ENCODE measurements at regions not wholly inside any gene's neighbourhood (a gene's known extent, or its start where the extent isn't known, plus 50 kb on each side); places are given as distances from the start of the nearest gene placed in this dataset.

DNA sequence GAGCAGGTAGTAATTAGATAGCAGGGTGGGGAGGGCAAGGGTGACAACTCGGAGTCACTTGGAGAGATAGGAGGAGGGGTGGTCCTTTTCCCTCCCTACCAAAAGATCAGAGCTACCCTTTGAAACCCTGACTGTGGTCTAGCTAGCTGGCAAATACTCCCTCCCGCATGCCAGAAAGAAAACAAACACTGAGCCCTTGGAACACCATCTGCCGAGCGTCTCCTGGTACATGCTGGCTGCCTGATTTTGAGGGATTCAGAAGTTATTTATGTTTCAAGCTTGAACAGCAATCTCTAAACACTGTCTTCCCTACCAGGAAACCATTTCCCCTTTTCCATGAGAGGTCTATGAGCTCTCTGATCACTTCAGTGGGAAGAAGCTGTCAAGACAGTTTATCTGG, 291.6 kb upstream of the CFAP20DC start:
- no peak for DNase-seq (ENCODE audit: low spot score)
- in situ Hi-C loops (cut with MboI; ENCODE audit: low sequenced_read_pairs, unreplicated experiment) = no loop called here
- TF ChIP-seq, protein P1, sequence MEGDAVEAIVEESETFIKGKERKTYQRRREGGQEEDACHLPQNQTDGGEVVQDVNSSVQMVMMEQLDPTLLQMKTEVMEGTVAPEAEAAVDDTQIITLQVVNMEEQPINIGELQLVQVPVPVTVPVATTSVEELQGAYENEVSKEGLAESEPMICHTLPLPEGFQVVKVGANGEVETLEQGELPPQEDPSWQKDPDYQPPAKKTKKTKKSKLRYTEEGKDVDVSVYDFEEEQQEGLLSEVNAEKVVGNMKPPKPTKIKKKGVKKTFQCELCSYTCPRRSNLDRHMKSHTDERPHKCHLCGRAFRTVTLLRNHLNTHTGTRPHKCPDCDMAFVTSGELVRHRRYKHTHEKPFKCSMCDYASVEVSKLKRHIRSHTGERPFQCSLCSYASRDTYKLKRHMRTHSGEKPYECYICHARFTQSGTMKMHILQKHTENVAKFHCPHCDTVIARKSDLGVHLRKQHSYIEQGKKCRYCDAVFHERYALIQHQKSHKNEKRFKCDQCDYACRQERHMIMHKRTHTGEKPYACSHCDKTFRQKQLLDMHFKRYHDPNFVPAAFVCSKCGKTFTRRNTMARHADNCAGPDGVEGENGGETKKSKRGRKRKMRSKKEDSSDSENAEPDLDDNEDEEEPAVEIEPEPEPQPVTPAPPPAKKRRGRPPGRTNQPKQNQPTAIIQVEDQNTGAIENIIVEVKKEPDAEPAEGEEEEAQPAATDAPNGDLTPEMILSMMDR (IDR thresholded peaks at IDR 0.05; ENCODE audit: borderline replicate concordance, control extremely low read depth, extremely low read depth, insufficient read depth, missing control alignments) = no peak

DNA sequence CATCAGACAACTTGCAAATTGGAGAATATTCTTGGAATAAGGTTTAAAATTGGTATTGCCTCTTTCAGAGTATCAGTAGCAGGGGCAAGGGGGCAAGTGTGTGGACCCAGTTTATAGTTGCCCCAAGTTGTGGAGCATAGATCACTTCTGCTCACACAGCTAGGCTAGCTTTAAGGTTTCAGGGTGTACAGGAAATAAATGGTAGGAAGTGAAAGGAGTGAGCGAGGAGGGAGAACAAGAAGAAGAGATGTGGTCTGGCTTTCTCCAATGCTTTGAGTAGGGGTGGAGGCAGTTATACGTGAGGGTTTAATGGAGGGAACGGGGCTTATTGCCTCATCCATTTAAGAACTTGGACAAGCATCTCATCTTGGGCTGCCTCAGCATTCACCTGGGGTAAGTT, 290.0 kb upstream of the CFAP20DC start:
- DNase-seq (ENCODE audit: low spot score) = no peak
- TF ChIP-seq, protein P1 (IDR thresholded peaks at IDR 0.05; ENCODE audit: borderline replicate concordance, control extremely low read depth, extremely low read depth, insufficient read depth, missing control alignments) = no peak
- in situ Hi-C loops (cut with MboI; ENCODE audit: low sequenced_read_pairs, unreplicated experiment) = no loop called here

GRCh38 chr3:59338934-59339333, 289.1 kb upstream of the CFAP20DC start:
- in situ Hi-C loops (cut with MboI; ENCODE audit: low sequenced_read_pairs, unreplicated experiment) = no loop called here
- no peak for DNase-seq (ENCODE audit: low spot score)
- TF ChIP-seq, protein P1 (IDR thresholded peaks at IDR 0.05; ENCODE audit: borderline replicate concordance, control extremely low read depth, extremely low read depth, insufficient read depth, missing control alignments) = no peak

DNA sequence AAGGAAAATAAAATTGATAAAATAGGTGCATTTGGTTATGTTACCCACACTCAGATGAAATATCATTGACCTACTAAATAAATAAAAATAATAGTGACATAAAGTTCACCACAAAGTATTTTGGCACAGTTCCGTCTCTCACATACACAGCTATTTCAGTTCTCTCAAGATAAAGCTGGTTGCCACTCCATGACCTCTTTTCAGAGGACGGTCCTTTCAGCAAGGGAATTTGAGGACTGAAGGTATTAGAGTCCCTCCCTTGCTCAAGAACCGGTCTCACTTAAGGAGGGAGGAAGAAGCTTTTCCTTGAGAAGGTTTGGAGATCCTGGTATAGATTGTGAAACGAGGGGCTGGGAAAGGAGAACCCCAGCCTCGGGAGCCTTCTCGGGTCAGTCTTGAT, 285.5 kb upstream of the CFAP20DC start:
- in situ Hi-C loops (cut with MboI; ENCODE audit: low sequenced_read_pairs, unreplicated experiment) = no loop called here
- DNase-seq (ENCODE audit: low spot score) = no peak
- TF ChIP-seq, protein P1 (IDR thresholded peaks at IDR 0.05; ENCODE audit: borderline replicate concordance, control extremely low read depth, extremely low read depth, insufficient read depth, missing control alignments) = no peak

GRCh38 chr3:59334585-59334984, 284.8 kb upstream of the CFAP20DC start:
- DNase-seq (ENCODE audit: low spot score) = no peak

DNA sequence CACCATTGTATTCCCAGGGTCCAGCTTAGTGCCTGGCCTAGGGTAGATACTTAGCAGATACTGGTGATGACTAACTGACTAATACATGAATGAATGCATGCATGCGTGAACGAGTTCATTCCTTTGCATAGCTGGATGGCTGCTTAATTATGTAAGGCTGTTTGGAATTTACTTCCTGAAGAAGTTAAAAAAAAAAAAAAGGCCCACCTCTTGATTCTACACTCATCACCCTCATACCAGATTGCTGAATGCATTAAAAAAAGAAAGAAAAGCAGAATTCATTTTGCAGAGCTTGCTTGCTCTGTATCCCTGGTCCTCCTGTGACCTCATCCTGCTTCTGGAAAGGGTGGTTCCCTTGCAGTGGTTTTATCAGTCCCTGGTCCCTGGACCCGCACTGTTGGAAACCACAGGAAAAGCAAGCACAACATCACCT, 277.6 kb upstream of the CFAP20DC start:
- in situ Hi-C loops (cut with MboI; ENCODE audit: low sequenced_read_pairs, unreplicated experiment) = no loop called here
- no peak for DNase-seq (ENCODE audit: low spot score)
- TF ChIP-seq, protein P1 (IDR thresholded peaks at IDR 0.05; ENCODE audit: borderline replicate concordance, control extremely low read depth, extremely low read depth, insufficient read depth, missing control alignments) = no peak

More at GRCh38 chr3:59334585-59334984, 284.8 kb upstream of the CFAP20DC start:
- TF ChIP-seq, protein P1 (IDR thresholded peaks at IDR 0.05; ENCODE audit: borderline replicate concordance, control extremely low read depth, extremely low read depth, insufficient read depth, missing control alignments) = no peak
- in situ Hi-C loops (cut with MboI; ENCODE audit: low sequenced_read_pairs, unreplicated experiment) = no loop called here
